ENCODE measurements at regions not wholly inside any gene's neighbourhood (a gene's known extent, or its start where the extent isn't known, plus 50 kb on each side); places are given as distances from the start of the nearest gene placed in this dataset.
"Not testable (repeated sequence)": the region's sequence is repeated elsewhere in the genome, so short reads cannot be mapped to it uniquely, and the experiment has no call there.

DNA sequence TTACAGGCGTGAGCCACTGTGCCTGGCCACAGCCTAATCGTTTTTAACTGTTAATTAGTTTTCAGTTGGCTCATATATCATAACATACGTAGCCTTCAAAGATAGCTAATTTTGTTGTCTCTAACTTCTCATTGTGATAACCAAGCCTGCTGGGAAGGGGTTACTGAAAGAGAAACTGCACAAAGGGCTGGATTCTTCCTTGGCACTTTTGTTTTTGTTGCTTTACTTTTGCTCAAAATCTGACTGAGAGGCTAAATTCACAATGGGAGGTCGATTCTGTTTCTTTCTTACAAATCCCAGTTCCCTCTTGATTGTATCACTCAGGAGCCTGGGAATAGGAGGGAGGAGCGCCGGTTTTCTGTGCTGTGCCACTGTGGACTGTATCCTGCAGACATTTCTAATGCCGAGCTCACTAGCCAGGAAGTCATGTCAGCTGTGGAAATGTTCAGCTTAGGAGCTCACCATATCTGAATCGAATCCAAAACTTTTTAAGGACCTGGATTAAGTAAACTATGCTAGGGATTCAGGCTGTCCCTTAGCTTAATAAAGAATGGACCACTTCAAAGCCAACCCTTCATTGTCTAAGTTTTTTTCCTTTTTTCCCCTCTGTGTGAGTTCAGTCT lies 120.5 kb upstream of the FAT1 start:
- no peak overlapping the region for H3K4me3 ChIP-seq (replicated peaks; ENCODE audit: insufficient read depth, low read length)
- H3K27me3 ChIP-seq (ENCODE audit: insufficient read depth, poor library complexity, severe bottlenecking) = no peaks in the 10 kb centered on the region
- H3K27ac ChIP-seq (replicated peaks) = no peak overlapping the region
- no peak for TF ChIP-seq CTCF (IDR thresholded peaks at IDR 0.05; ENCODE audit: insufficient read depth, low read length)
- TF ChIP-seq SPI1 (IDR thresholded peaks at IDR 0.05; ENCODE audit: borderline replicate concordance, low read depth) = no peak
- no peak for DNase-seq (ENCODE audit: low read depth in 1 of 2, low spot score in 1 of 2)

GRCh38 chr4:186845137-186845842 lies 121.6 kb upstream of the FAT1 start:
- H3K27me3 ChIP-seq (ENCODE audit: insufficient read depth, poor library complexity, severe bottlenecking) = no peaks in the 10 kb centered on the region
- H3K27ac ChIP-seq (replicated peaks) = no peak overlapping the region
- no peak for DNase-seq (ENCODE audit: low read depth in 1 of 2, low spot score in 1 of 2)
- TF ChIP-seq POLR2AphosphoS5 (IDR thresholded peaks at IDR 0.05; ENCODE audit: low read depth) = no peak
- no peak for TF ChIP-seq SPI1 (IDR thresholded peaks at IDR 0.05; ENCODE audit: borderline replicate concordance, low read depth)
- TF ChIP-seq GABPA (IDR thresholded peaks at IDR 0.05; ENCODE audit: low read depth) = no peak
- no peak for TF ChIP-seq CTCF (IDR thresholded peaks at IDR 0.05; ENCODE audit: insufficient read depth, low read length)
- TF ChIP-seq REST (IDR thresholded peaks at IDR 0.05; ENCODE audit: insufficient replicate concordance, low read depth) = no peak
- no peak overlapping the region for H3K4me3 ChIP-seq (replicated peaks; ENCODE audit: insufficient read depth, low read length)

- no peak for TF ChIP-seq REST (IDR thresholded peaks at IDR 0.05; ENCODE audit: insufficient replicate concordance, low read depth)
- no peak for DNase-seq (ENCODE audit: low read depth in 1 of 2, low spot score in 1 of 2)
- Histone ChIP-seq H3K27me3 (ENCODE audit: insufficient read depth, poor library complexity, severe bottlenecking) (no peaks in the 10 kb centered on the region), H3K27ac (replicated peaks) (no peak overlapping the region), H3K4me3 (replicated peaks; ENCODE audit: insufficient read depth, low read length) (no peak overlapping the region)
These were observed 122.8 kb upstream of the FAT1 start for GRCh38 chr4:186846426-186846825.

- not testable (repeated sequence) for H3K27ac ChIP-seq (replicated peaks); H3K27me3 ChIP-seq (ENCODE audit: insufficient read depth, poor library complexity, severe bottlenecking); DNase-seq (ENCODE audit: low read depth in 1 of 2, low spot score in 1 of 2); H3K4me3 ChIP-seq (replicated peaks; ENCODE audit: insufficient read depth, low read length)
These were observed 123.9 kb upstream of the FAT1 start for GRCh38 chr4:186847429-186848131.
